ENCODE measurements at regions not wholly inside any gene's neighbourhood (a gene's known extent, or its start where the extent isn't known, plus 50 kb on each side); places are given as distances from the start of the nearest gene placed in this dataset.

DNA sequence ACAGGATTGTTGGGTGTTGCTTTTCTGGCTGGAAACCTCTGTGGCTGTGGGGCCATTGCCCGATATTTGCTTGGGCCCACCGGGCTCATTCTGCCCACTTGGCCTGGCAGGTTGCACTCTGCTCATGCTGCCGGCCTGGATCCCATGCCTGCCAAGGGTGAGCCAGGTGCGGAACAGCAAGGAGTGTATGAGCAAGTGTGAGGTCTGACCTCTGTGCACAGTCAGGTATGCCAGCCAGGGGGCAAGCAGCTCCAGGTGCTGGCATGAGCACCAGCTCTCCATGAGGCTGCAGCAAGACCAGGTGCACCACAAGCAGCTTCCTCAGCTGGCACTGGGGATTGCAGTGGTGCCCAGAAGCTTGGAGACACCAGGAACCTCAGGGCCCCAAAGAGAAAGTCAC is 65.4 kb upstream of the KIF5B start:
- TF ChIP-seq POLR2A (IDR thresholded peaks at IDR 0.05; ENCODE audit: extremely low read depth, insufficient read length), result no peak
- TF ChIP-seq, protein P1, sequence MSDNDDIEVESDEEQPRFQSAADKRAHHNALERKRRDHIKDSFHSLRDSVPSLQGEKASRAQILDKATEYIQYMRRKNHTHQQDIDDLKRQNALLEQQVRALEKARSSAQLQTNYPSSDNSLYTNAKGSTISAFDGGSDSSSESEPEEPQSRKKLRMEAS (IDR thresholded peaks at IDR 0.05; ENCODE audit: low read depth, low read length), result no peak
- TF ChIP-seq, protein P2, sequence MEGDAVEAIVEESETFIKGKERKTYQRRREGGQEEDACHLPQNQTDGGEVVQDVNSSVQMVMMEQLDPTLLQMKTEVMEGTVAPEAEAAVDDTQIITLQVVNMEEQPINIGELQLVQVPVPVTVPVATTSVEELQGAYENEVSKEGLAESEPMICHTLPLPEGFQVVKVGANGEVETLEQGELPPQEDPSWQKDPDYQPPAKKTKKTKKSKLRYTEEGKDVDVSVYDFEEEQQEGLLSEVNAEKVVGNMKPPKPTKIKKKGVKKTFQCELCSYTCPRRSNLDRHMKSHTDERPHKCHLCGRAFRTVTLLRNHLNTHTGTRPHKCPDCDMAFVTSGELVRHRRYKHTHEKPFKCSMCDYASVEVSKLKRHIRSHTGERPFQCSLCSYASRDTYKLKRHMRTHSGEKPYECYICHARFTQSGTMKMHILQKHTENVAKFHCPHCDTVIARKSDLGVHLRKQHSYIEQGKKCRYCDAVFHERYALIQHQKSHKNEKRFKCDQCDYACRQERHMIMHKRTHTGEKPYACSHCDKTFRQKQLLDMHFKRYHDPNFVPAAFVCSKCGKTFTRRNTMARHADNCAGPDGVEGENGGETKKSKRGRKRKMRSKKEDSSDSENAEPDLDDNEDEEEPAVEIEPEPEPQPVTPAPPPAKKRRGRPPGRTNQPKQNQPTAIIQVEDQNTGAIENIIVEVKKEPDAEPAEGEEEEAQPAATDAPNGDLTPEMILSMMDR (IDR thresholded peaks at IDR 0.05; ENCODE audit: low read depth, low read length), result no peak
- TF ChIP-seq MYC (IDR thresholded peaks at IDR 0.05; ENCODE audit: low read depth, low read length), result no peak
- no peak overlapping the region for H3K4me3 ChIP-seq (ENCODE audit: low read depth, low read length)
- no peak for DNase-seq (ENCODE audit: low read depth)

DNA sequence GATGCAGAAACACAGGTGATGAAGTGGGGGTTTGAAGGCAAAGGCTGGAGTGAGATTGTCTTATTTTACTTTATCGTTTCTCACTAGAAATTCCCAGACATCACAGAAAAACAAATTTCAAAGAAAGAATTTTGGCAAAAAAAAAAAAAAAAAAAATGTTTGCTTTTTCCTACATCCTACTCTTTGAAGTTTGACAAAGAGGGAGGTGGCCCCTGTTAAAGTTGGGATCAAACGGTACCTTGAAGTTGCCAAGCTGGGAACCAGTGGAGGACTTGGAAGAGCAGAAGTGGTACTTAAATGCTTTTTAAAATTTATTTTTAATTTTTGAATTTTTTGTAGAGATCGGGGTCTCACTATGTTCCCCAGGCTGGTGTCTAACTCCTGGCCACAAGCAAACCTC is 63.9 kb upstream of the KIF5B start:
- no peak overlapping the region for H3K4me3 ChIP-seq (ENCODE audit: low read depth, low read length)
- TF ChIP-seq MYC (IDR thresholded peaks at IDR 0.05; ENCODE audit: low read depth, low read length) (no peak), POLR2A (IDR thresholded peaks at IDR 0.05; ENCODE audit: extremely low read depth, insufficient read length) (no peak)
- TF ChIP-seq, protein P2 (IDR thresholded peaks at IDR 0.05; ENCODE audit: low read depth, low read length), result no peak
- TF ChIP-seq, protein P1 (IDR thresholded peaks at IDR 0.05; ENCODE audit: low read depth, low read length), result no peak
- DNase-seq (ENCODE audit: low read depth), result no peak

DNA sequence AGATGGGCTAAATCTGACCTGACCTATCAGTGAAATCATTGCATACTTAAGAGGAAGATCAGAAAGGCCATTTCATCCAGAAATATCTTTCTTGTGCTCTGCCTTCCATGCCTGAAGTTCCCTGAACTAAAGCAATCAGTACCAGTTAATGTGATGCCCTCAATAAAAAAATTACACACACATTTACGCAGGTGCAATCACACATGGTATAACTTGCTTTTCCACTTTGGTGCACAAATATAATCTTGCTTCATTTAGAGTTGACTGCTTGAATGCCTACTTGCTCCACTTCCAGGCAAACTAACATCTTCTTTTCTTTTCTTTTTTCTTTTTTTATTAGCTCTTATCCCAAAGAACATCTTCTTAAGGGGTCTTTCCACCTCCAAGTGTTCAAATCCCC is 58.3 kb upstream of the KIF5B start:
- H3K4me3 ChIP-seq (ENCODE audit: low read depth, low read length), result no peak overlapping the region
- TF ChIP-seq, protein P2 (IDR thresholded peaks at IDR 0.05; ENCODE audit: low read depth, low read length), result no peak
- TF ChIP-seq MYC (IDR thresholded peaks at IDR 0.05; ENCODE audit: low read depth, low read length), result no peak
- no peak for DNase-seq (ENCODE audit: low read depth)

DNA sequence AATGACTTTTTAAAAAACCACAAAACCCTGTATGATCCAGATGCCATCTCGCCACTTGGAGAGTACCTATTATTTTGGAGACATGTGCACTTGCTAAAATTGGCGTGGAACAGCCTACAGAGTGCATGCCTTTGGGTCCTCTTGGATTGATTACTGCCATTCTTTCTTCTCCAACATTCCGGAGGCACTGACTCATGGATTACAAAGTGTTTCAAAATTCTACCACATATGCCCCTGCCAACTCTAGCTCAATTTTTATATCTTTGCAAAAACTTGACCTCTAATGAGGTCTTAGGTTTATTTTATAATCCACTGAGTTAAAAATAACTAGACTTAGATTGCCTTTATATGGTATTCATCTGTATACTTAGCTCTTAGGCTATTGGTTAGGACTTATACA is 55.8 kb upstream of the KIF5B start:
- TF ChIP-seq POLR2A (IDR thresholded peaks at IDR 0.05; ENCODE audit: extremely low read depth, insufficient read length), result no peak
- TF ChIP-seq, protein P2 (IDR thresholded peaks at IDR 0.05; ENCODE audit: low read depth, low read length), result no peak
- TF ChIP-seq, protein P1 (IDR thresholded peaks at IDR 0.05; ENCODE audit: low read depth, low read length), result no peak
- no peak for TF ChIP-seq MYC (IDR thresholded peaks at IDR 0.05; ENCODE audit: low read depth, low read length)
- DNase-seq (ENCODE audit: low read depth), result no peak
- H3K4me3 ChIP-seq (ENCODE audit: low read depth, low read length), result no peak overlapping the region

DNA sequence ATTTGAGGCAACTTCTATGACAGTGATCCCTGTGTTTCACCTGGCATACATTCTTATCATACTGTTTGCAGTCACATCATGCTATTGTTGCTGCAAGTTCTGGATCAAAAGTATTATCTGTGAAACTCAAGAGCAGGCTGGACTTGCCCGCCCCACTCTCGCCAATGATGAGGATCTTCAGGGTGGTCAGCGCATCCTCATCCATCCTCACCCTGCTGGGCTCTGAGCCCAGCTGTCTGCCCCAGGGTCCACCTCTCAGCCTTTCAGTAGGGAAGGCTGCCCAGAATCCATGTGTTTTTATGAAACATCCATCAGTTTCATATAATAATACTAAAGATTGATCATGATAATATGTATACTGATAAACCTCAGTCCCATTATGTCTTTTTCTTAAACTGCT is 55.4 kb upstream of the KIF5B start:
- no peak for DNase-seq (ENCODE audit: low read depth)
- no peak overlapping the region for H3K4me3 ChIP-seq (ENCODE audit: low read depth, low read length)
- TF ChIP-seq, protein P1 (IDR thresholded peaks at IDR 0.05; ENCODE audit: low read depth, low read length), result no peak
- TF ChIP-seq, protein P2 (IDR thresholded peaks at IDR 0.05; ENCODE audit: low read depth, low read length), result no peak
- no peak for TF ChIP-seq MYC (IDR thresholded peaks at IDR 0.05; ENCODE audit: low read depth, low read length)
- TF ChIP-seq POLR2A (IDR thresholded peaks at IDR 0.05; ENCODE audit: extremely low read depth, insufficient read length), result no peak

DNA sequence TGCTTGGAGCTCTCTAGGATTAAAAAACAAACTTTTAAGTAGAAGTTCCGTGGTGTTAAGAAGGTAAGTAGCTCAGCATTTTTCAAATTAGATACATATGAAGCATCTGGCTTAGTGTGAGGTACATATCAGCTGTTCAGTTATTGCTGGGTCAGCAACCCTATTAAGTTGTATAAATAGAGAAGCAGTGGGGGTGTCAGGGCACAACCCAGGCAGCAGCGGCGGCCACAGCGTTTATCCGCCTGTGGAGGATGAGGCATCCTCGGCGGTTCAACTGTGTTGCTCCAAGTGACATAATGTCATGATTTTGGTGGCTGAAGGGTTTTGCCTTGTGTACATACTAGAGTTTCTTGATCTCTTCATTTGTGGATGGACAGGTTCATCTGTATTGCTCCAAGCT is 54.6 kb upstream of the KIF5B start:
- DNase-seq (ENCODE audit: low read depth), result no peak
- TF ChIP-seq POLR2A (IDR thresholded peaks at IDR 0.05; ENCODE audit: extremely low read depth, insufficient read length) (no peak), MYC (IDR thresholded peaks at IDR 0.05; ENCODE audit: low read depth, low read length) (no peak)
- TF ChIP-seq, protein P2 (IDR thresholded peaks at IDR 0.05; ENCODE audit: low read depth, low read length), result no peak
- TF ChIP-seq, protein P1 (IDR thresholded peaks at IDR 0.05; ENCODE audit: low read depth, low read length), result no peak
- H3K4me3 ChIP-seq (ENCODE audit: low read depth, low read length), result no peak overlapping the region

Measured in NB4 (cell line).